ENCODE measurements at regions not wholly inside any gene's neighbourhood (a gene's known extent, or its start where the extent isn't known, plus 50 kb on each side); places are given as distances from the start of the nearest gene placed in this dataset.

- TF ChIP-seq ZSCAN18 (tag by site-specific recombination; IDR thresholded peaks at IDR 0.05) (no peak), SALL2 (tag by site-specific recombination; IDR thresholded peaks at IDR 0.05; ENCODE audit: borderline replicate concordance) (no peak), ZNF174 (tag by site-specific recombination; IDR thresholded peaks at IDR 0.05) (no peak)
Observed at GRCh38 chr5:1656271-1656975, 132.7 kb upstream of the LPCAT1 start (continued).

GRCh38 chr5:1655496-1656270 is 131.9 kb upstream of the LPCAT1 start:
- Histone ChIP-seq H3K36me3 (ENCODE audit: control insufficient read depth in 2 of 2, insufficient read depth in 1 of 2, low read length in 2 of 2) (no peaks in the 10 kb centered on the region), H3K9me3 (ENCODE audit: control insufficient read depth, insufficient read depth, low read depth, low read length) (no peaks in the 10 kb centered on the region), H3K27ac (ENCODE audit: extremely low read depth, low read depth, low read length) (no peak overlapping the region), H3K4me3 (ENCODE audit: low read depth, low read length) (no peak overlapping the region), H3K4me1 (ENCODE audit: control insufficient read depth, insufficient read depth, low read length) (no peaks in the 10 kb centered on the region)
- no peak for TF ChIP-seq ZSCAN30 (tag by site-specific recombination; IDR thresholded peaks at IDR 0.05)
- TF ChIP-seq ZBTB6 (tag by site-specific recombination; IDR thresholded peaks at IDR 0.05) = no peak
- no peak for TF ChIP-seq ZNF692 (tag by site-specific recombination; IDR thresholded peaks at IDR 0.05)
- TF ChIP-seq PATZ1 (tag by site-specific recombination; IDR thresholded peaks at IDR 0.05) = no peak
- no peak for TF ChIP-seq ZNF670 (tag by site-specific recombination; IDR thresholded peaks at IDR 0.05; ENCODE audit: low read depth)
- TF ChIP-seq ZSCAN18 (tag by site-specific recombination; IDR thresholded peaks at IDR 0.05) = no peak
- no peak for TF ChIP-seq ZNF202 (tag by site-specific recombination; IDR thresholded peaks at IDR 0.05; ENCODE audit: borderline replicate concordance)
- no peak for TF ChIP-seq SP7 (tag by site-specific recombination; IDR thresholded peaks at IDR 0.05)
- no peak for TF ChIP-seq ZNF585B (tag by site-specific recombination; IDR thresholded peaks at IDR 0.05)
- TF ChIP-seq ZNF362 (tag by site-specific recombination; IDR thresholded peaks at IDR 0.05) = no peak
- no peak for TF ChIP-seq ZNF175 (tag by site-specific recombination; IDR thresholded peaks at IDR 0.05)
- TF ChIP-seq ZNF23 (tag by site-specific recombination; IDR thresholded peaks at IDR 0.05; ENCODE audit: borderline replicate concordance) = no peak
- TF ChIP-seq ZNF529 (tag by site-specific recombination; IDR thresholded peaks at IDR 0.05; ENCODE audit: insufficient replicate concordance) = no peak
- TF ChIP-seq ZNF132 (tag by site-specific recombination; IDR thresholded peaks at IDR 0.05; ENCODE audit: borderline replicate concordance) = no peak
- TF ChIP-seq ZNF560 (tag by site-specific recombination; IDR thresholded peaks at IDR 0.05; ENCODE audit: borderline replicate concordance) = no peak
- no peak for TF ChIP-seq PRDM6 (tag by site-specific recombination; IDR thresholded peaks at IDR 0.05)
- TF ChIP-seq BCL11B (tag by site-specific recombination; IDR thresholded peaks at IDR 0.05; ENCODE audit: low read depth) = no peak
- no peak for TF ChIP-seq ZNF146 (tag by site-specific recombination; IDR thresholded peaks at IDR 0.05)
- no peak for TF ChIP-seq ZFP41 (tag by site-specific recombination; IDR thresholded peaks at IDR 0.05; ENCODE audit: borderline replicate concordance)
- no peak for TF ChIP-seq OVOL3 (tag by site-specific recombination; IDR thresholded peaks at IDR 0.05)
- ChIA-PET CTCF (interaction anchor here (0.8 to 3.1 kb wide), 4 partner anchors 9 to 15 kb away, joined by 3 to 23 read pairs (median 7); no protein-coding TSS in a partner anchor), POLR2A (no interaction called here)

Data from HEK293 (cell line).